CD4-positive, alpha-beta T cell (primary cell): ENCODE measurements at regions not wholly inside any gene's neighbourhood (a gene's known extent, or its start where the extent isn't known, plus 50 kb on each side); places are given as distances from the start of the nearest gene placed in this dataset.

Source experiments
- ATAC-seq: fragments of 200-7000 bp; cut with Tn5 transposase; one replicate; pipeline ENCODE4 v1.10.0; 2022; ENCODE audit warnings: mild to moderate bottlenecking; ENCODE audit not compliant: poor library complexity
- CTCF ChIA-PET: fragments of 350-600 bp; sonication (Branson Sonifier 250); formaldehyde crosslinking; loops from one replicate; lab custom pipeline; 2021; ENCODE audit warnings: antibody characterized with exemption, inconsistent platforms; lab: Charles Lee
- POLR2A ChIA-PET: fragments of 350-600 bp; sonication (Branson Sonifier 250); formaldehyde crosslinking; loops from one replicate; lab custom pipeline; 2021; ENCODE audit warnings: antibody characterized with exemption, inconsistent platforms; lab: Charles Lee
- DNase-seq, 14 experiments: peaks; one replicate each; pipeline ENCODE4 v3.0.0-alpha.2; 2013 to 2020; ENCODE audit warnings: mixed read lengths in 2 of 14
- H3K27ac ChIP-seq, 2 donors: one replicate each; pipeline versions ENCODE4 v1.5.1 to v1.7.0; 2013; ENCODE audit warnings: low read length in 2 of 2, low read depth in 1 of 2, mild to moderate bottlenecking in 1 of 2
- H3K27me3 ChIP-seq, 2 experiments: 1 replicate in 1 of 2; 2 replicates in 1 of 2; pipeline versions ENCODE4 v1.6.1 to v1.7.0; 2013; ENCODE audit warnings: low read length in 2 of 2, control low read depth in 1 of 2, mild to moderate bottlenecking in 1 of 2, moderate library complexity in 1 of 2; ENCODE audit not compliant: insufficient read depth in 2 of 2, control insufficient read depth in 1 of 2
- H3K36me3 ChIP-seq: one replicate; pipeline ENCODE4 v1.6.1; 2013; ENCODE audit warnings: low read length, control low read depth; ENCODE audit not compliant: insufficient read depth
- H3K4me1 ChIP-seq: one replicate; pipeline ENCODE4 v1.6.1; 2013; ENCODE audit warnings: low read length, control low read depth; ENCODE audit not compliant: insufficient read depth
- H3K4me3 ChIP-seq: one replicate; pipeline ENCODE4 v1.5.1; 2013; ENCODE audit warnings: mild to moderate bottlenecking, low read length, moderate library complexity
- H3K9me3 ChIP-seq, 2 experiments: 1 replicate in 1 of 2; 2 replicates in 1 of 2; pipeline versions ENCODE4 v1.6.1 to v1.7.0; 2013; ENCODE audit warnings: low read length in 2 of 2, mild to moderate bottlenecking in 2 of 2, control low read depth in 1 of 2, moderate library complexity in 1 of 2; ENCODE audit not compliant: control insufficient read depth in 1 of 2, insufficient read depth in 1 of 2
- H3K27ac Mint-ChIP-seq: one replicate; pipeline ENCODE4 v1.8.0; 2020; ENCODE audit warnings: mixed read lengths
- H3K27me3 Mint-ChIP-seq: one replicate; pipeline ENCODE4 v1.8.0; 2021; ENCODE audit warnings: mixed read lengths
- H3K36me3 Mint-ChIP-seq: one replicate; pipeline ENCODE4 v1.8.0; 2021; ENCODE audit warnings: low read depth, mixed read lengths
- H3K4me1 Mint-ChIP-seq: one replicate; pipeline ENCODE4 v1.8.0; 2021; ENCODE audit warnings: low read depth, mixed read lengths
- H3K4me3 Mint-ChIP-seq: one replicate; pipeline ENCODE4 v1.8.0; 2020; ENCODE audit warnings: mild to moderate bottlenecking, mixed read lengths
- H3K9me3 Mint-ChIP-seq: one replicate; pipeline ENCODE4 v1.8.0; 2020; ENCODE audit warnings: mixed read lengths
- intact Hi-C, 2 experiments: fragments of 100-400 bp; cut with DNase I in 1 of 2; cut with micrococcal nuclease in 1 of 2; formaldehyde crosslinking; loops; one replicate each; pipeline versions ENCODE4 v1.15.1 to v1.9.0; 2023 to 2025; cut with DNase I, micrococcal nuclease
- TF ChIP-seq, protein P1 (sequence below): fragments of 200-600 bp; IDR thresholded peaks from one replicate; pipeline ENCODE4 v1.8.0; 2022; ENCODE audit warnings: antibody characterized with exemption, mild to moderate bottlenecking

DNA sequence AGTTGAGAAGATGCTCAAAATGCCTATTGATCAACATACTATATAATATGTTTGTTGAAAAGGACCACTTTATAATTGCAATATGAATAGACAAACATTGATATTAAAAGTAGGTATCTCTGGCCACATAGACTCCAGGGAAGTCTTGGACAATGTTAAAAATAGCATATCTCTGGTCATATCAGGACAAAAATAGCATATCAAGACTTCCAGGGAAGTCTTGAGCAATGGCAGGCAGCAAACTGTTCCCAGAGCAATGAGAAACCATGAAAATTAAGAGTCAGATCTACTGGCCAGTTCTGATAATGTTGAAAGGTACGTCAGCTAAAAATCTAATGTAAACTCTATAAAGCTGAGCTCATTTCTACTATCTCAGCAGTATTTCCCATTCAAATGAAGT lies 1130.3 kb upstream of the CITED2 start:
- Histone ChIP-seq H3K9me3 (no peaks in the 10 kb centered on the region), H3K36me3 (no peaks in the 10 kb centered on the region), H3K27me3 (no peaks in the 10 kb centered on the region), H3K4me3 (no peak overlapping the region), H3K4me1 (no peaks in the 10 kb centered on the region), H3K27ac (no peak overlapping the region)
- Mint-ChIP-seq H3K27ac (no peak overlapping the region), H3K9me3 (no peaks in the 10 kb centered on the region), H3K4me1 (no peaks in the 10 kb centered on the region), H3K36me3 (no peaks in the 10 kb centered on the region), H3K27me3 (peaks cover 3% of the 10 kb centered on the region), H3K4me3 (no peak overlapping the region)
- ChIA-PET CTCF (no interaction called here), POLR2A (no interaction called here)
- DNase-seq (no peak), ATAC-seq (no peak)
- TF ChIP-seq, protein P1, sequence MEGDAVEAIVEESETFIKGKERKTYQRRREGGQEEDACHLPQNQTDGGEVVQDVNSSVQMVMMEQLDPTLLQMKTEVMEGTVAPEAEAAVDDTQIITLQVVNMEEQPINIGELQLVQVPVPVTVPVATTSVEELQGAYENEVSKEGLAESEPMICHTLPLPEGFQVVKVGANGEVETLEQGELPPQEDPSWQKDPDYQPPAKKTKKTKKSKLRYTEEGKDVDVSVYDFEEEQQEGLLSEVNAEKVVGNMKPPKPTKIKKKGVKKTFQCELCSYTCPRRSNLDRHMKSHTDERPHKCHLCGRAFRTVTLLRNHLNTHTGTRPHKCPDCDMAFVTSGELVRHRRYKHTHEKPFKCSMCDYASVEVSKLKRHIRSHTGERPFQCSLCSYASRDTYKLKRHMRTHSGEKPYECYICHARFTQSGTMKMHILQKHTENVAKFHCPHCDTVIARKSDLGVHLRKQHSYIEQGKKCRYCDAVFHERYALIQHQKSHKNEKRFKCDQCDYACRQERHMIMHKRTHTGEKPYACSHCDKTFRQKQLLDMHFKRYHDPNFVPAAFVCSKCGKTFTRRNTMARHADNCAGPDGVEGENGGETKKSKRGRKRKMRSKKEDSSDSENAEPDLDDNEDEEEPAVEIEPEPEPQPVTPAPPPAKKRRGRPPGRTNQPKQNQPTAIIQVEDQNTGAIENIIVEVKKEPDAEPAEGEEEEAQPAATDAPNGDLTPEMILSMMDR = no peak
- intact Hi-C loops = no loop called here

DNA sequence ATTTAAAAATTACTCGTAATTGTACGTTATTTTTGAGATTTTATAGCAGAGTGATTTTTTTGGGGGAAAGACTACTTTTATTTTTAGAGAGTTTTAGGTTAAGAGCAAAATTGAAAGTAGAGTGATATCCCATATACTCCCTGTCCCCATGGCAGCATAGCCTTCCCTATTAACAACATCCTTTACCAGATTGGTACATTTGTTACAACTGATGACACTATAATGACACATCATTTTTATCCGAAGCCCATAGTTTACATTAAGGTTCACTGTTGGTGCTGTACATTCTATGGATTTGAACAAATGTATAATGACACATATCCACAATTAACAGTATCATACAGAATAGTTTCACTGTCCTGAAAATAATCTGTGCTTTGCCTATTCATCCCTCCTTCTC lies 1126.4 kb upstream of the CITED2 start:
- H3K27ac ChIP-seq = no peak overlapping the region
- DNase-seq (no peak), ATAC-seq (no peak)
- intact Hi-C loops = no loop called here
- CTCF ChIA-PET = no interaction called here
- H3K27me3 ChIP-seq = no peaks in the 10 kb centered on the region
- POLR2A ChIA-PET = no interaction called here
- H3K4me1 Mint-ChIP-seq = no peaks in the 10 kb centered on the region
- no peak overlapping the region for H3K4me3 Mint-ChIP-seq
- TF ChIP-seq, protein P1 = no peak
- H3K36me3 ChIP-seq = no peaks in the 10 kb centered on the region
- H3K4me1 ChIP-seq = no peaks in the 10 kb centered on the region
- H3K27me3 Mint-ChIP-seq = peaks cover 3% of the 10 kb centered on the region
- no peak overlapping the region for H3K4me3 ChIP-seq
- H3K27ac Mint-ChIP-seq = no peak overlapping the region
- H3K9me3 Mint-ChIP-seq = no peaks in the 10 kb centered on the region
- H3K9me3 ChIP-seq = no peaks in the 10 kb centered on the region
- no peaks in the 10 kb centered on the region for H3K36me3 Mint-ChIP-seq

DNA sequence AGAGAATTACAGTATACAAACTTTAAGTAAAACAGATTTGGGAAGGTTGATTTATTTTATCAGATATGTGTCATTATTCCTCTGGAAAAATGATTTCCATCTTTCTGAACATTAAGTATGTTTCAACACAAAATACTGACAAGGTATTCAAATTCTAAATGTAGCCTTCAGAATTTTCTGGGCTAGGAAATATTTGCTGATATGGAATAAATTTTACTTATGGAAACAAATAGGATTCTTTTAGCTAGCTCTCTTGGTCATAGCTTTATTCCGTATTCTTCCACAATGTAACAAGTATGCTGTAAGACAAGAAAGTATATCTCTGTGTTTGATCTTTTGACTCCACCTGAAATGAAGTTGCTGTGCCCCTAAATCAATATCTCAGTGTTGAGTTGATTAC lies 1125.2 kb upstream of the CITED2 start:
- Histone ChIP-seq H3K27ac (no peak overlapping the region), H3K4me1 (no peaks in the 10 kb centered on the region), H3K36me3 (no peaks in the 10 kb centered on the region), H3K27me3 (no peaks in the 10 kb centered on the region), H3K9me3 (no peaks in the 10 kb centered on the region), H3K4me3 (no peak overlapping the region)
- ChIA-PET CTCF (no interaction called here), POLR2A (no interaction called here)
- H3K9me3 Mint-ChIP-seq = no peaks in the 10 kb centered on the region
- intact Hi-C loops = no loop called here
- H3K4me1 Mint-ChIP-seq = no peaks in the 10 kb centered on the region
- no peak overlapping the region for H3K4me3 Mint-ChIP-seq
- no peak overlapping the region for H3K27ac Mint-ChIP-seq
- no peaks in the 10 kb centered on the region for H3K36me3 Mint-ChIP-seq
- TF ChIP-seq, protein P1 = no peak
- peaks cover 3% of the 10 kb centered on the region for H3K27me3 Mint-ChIP-seq
- no peak for ATAC-seq
- DNase-seq = no peak
